ENCODE measurements at regions not wholly inside any gene's neighbourhood (a gene's known extent, or its start where the extent isn't known, plus 50 kb on each side); places are given as distances from the start of the nearest gene placed in this dataset.

DNA sequence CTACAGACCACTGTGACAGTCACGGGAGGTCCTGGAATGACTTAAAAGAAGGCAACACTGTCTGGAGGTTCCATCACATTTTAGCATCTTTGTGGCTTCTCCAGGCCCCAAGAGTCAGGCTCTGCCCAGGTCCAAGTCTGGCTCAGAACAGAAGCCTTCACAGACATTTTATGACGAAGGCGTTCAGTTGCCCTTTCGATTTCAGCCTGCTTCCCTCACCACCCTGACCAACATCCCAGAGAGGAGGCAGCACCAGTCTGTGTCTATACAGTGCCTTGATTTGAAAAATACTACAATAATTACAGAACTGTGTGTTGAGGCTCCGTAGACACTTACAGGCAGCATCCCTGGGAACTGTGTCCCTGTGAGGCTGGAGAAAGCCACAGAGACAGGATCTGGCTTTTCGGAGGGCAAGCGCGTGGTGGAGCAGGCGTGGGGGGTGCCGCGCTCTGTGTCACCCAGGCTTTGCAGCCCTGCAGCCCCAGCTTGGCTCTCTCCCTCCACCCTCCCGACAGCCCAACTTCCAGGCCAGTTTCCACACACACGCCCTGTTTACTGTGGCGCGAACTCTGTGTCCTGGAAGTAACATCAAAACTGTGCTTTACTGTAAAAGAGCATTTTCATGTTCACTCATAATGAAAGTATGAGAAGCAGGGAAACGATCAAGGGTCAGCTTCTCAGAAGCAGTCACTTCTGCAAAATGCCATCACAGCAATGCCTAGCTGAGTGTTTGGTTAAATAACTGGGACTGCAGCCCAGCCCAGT is 153.5 kb upstream of the ALKAL2 start:
- ChIA-PET POLR2A (no interaction called here), CTCF (interaction anchor here (0.7 kb wide), 1 partner anchor 155 kb away, joined by 3 read pairs; no protein-coding TSS in a partner anchor)
- Histone ChIP-seq H3K4me2 (no peak overlapping the region), H3K9ac (no peak overlapping the region), H3K9me2 (no peaks in the 10 kb centered on the region), H3K27ac (ENCODE audit: low read depth in 2 of 2, low read length in 1 of 2) (no peak overlapping the region), H4K20me1 (ENCODE audit: insufficient read depth) (no peaks in the 10 kb centered on the region), H2AFZ (ENCODE audit: low read depth) (no peak overlapping the region), H3K36me3 (replicated peaks in 1 of 2; ENCODE audit: control insufficient read depth in 1 of 2, insufficient read depth in 2 of 2, low read length in 1 of 2) (no peaks in the 10 kb centered on the region), H3K4me3 (ENCODE audit: low read depth in 2 of 2, low read length in 1 of 2) (no peak overlapping the region), H3K4me1 (ENCODE audit: control insufficient read depth in 1 of 2, insufficient read depth in 2 of 2, low read depth in 1 of 2, low read length in 1 of 2) (peaks cover 0 to 28% of the 10 kb centered on the region in 2 experiments; a peak in 1 of 4 replicates), H3K27me3 (ENCODE audit: insufficient read depth) (no peaks in the 10 kb centered on the region), H3K79me2 (ENCODE audit: insufficient read depth) (no peaks in the 10 kb centered on the region), H3K9me3 (no peaks in the 10 kb centered on the region; the same call in 1 of the 2 replicates), H3F3A (replicated peaks; ENCODE audit: insufficient read depth) (no peaks in the 10 kb centered on the region)
- WGBS (ENCODE audit: low lambda C conversion rate): 59% methylated on average over 16 of the region's 16 CpGs
- DNase-seq: no peak
- TF ChIP-seq GATA2 (CRISPR knock-in tag; IDR thresholded peaks at IDR 0.05) (no peak), FOSL2 (IDR thresholded peaks at IDR 0.05; ENCODE audit: borderline replicate concordance, low read depth) (no peak), TEAD4 (IDR thresholded peaks at IDR 0.05; ENCODE audit: borderline replicate concordance, insufficient read depth) (no peak), RFX5 (IDR thresholded peaks at IDR 0.05; ENCODE audit: low read length) (no peak), YY1 (IDR thresholded peaks at IDR 0.05; ENCODE audit: low read depth) (no peak), FOXJ3 (CRISPR knock-in tag; IDR thresholded peaks at IDR 0.05) (no peak), TAF1 (IDR thresholded peaks at IDR 0.05; ENCODE audit: borderline replicate concordance, low read depth, low read length) (no peak), SIN3A (IDR thresholded peaks at IDR 0.05; ENCODE audit: borderline replicate concordance, low read depth, low read length) (no peak), MEF2A (IDR thresholded peaks at IDR 0.05; ENCODE audit: borderline replicate concordance, low read depth) (no peak), NRF1 (IDR thresholded peaks at IDR 0.05; ENCODE audit: low read depth, low read length) (no peak), GABPA (IDR thresholded peaks at IDR 0.05; ENCODE audit: low read depth) (no peak), NFIC (IDR thresholded peaks at IDR 0.05; ENCODE audit: borderline replicate concordance) (no peak), CTCF (IDR thresholded peaks at IDR 0.05) (no peak), MAX (IDR thresholded peaks at IDR 0.05; ENCODE audit: low read depth) (no peak), RCOR1 (IDR thresholded peaks at IDR 0.05; ENCODE audit: low read length) (no peak), EZH2phosphoT487 (IDR thresholded peaks at IDR 0.05; ENCODE audit: borderline replicate concordance, low read depth) (no peak)
- TF ChIP-seq, protein P1, sequence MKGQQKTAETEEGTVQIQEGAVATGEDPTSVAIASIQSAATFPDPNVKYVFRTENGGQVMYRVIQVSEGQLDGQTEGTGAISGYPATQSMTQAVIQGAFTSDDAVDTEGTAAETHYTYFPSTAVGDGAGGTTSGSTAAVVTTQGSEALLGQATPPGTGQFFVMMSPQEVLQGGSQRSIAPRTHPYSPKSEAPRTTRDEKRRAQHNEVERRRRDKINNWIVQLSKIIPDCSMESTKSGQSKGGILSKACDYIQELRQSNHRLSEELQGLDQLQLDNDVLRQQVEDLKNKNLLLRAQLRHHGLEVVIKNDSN (IDR thresholded peaks at IDR 0.05; ENCODE audit: borderline replicate concordance, low read depth): no peak
- TF ChIP-seq, protein P2, sequence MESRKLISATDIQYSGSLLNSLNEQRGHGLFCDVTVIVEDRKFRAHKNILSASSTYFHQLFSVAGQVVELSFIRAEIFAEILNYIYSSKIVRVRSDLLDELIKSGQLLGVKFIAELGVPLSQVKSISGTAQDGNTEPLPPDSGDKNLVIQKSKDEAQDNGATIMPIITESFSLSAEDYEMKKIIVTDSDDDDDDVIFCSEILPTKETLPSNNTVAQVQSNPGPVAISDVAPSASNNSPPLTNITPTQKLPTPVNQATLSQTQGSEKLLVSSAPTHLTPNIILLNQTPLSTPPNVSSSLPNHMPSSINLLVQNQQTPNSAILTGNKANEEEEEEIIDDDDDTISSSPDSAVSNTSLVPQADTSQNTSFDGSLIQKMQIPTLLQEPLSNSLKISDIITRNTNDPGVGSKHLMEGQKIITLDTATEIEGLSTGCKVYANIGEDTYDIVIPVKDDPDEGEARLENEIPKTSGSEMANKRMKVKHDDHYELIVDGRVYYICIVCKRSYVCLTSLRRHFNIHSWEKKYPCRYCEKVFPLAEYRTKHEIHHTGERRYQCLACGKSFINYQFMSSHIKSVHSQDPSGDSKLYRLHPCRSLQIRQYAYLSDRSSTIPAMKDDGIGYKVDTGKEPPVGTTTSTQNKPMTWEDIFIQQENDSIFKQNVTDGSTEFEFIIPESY (IDR thresholded peaks at IDR 0.05; ENCODE audit: borderline replicate concordance, low read depth): no peak
